Spleen (tissue), 11 donors: ENCODE measurements at regions not wholly inside any gene's neighbourhood (a gene's known extent, or its start where the extent isn't known, plus 50 kb on each side); places are given as distances from the start of the nearest gene placed in this dataset.

Experiments
- DNase-seq: peaks from one replicate; pipeline ENCODE4 v3.0.0-alpha.2; 2020
- H3K27ac ChIP-seq, 8 donors: fragments of 200-600 bp; sonication (generic) in 7 of 8; 1 replicate in 4 of 8; 2 replicates in 4 of 8; pipeline versions ENCODE4 v1.5.0 to v1.8.0; 2016 to 2021; ENCODE audit warnings: inconsistent platforms in 4 of 8, mild to moderate bottlenecking in 4 of 8, moderate library complexity in 1 of 8
- H3K27me3 ChIP-seq, 7 donors: fragments of 200-600 bp; sonication (generic) in 6 of 7; replicated peaks in 1 of 7; 1 replicate in 4 of 7; 2 replicates in 3 of 7; pipeline versions ENCODE4 v1.5.0 to v1.8.0; 2016 to 2021; ENCODE audit warnings: inconsistent platforms in 3 of 7, mild to moderate bottlenecking in 1 of 7
- H3K36me3 ChIP-seq, 6 donors: fragments of 200-600 bp; sonication (generic) in 5 of 6; 1 replicate in 4 of 6; 2 replicates in 2 of 6; pipeline versions ENCODE4 v1.5.0 to v1.8.0; 2016 to 2021; ENCODE audit warnings: inconsistent platforms in 2 of 6
- H3K4me1 ChIP-seq, 6 donors: fragments of 200-600 bp; sonication (generic) in 5 of 6; 1 replicate in 3 of 6; 2 replicates in 3 of 6; pipeline versions ENCODE4 v1.5.0 to v1.8.0; 2016 to 2021; ENCODE audit warnings: inconsistent platforms in 3 of 6
- H3K4me3 ChIP-seq, 8 donors: fragments of 200-600 bp; sonication (generic) in 7 of 8; 1 replicate in 4 of 8; 2 replicates in 4 of 8; pipeline versions ENCODE4 v1.5.0 to v1.8.0; 2016 to 2021; ENCODE audit warnings: inconsistent platforms in 4 of 8, mild to moderate bottlenecking in 4 of 8, moderate library complexity in 2 of 8
- H3K9me3 ChIP-seq, 8 donors: fragments of 200-600 bp; sonication (generic) in 7 of 8; 1 replicate in 4 of 8; 2 replicates in 4 of 8; pipeline versions ENCODE4 v1.5.0 to v1.8.0; 2016 to 2021; ENCODE audit warnings: inconsistent platforms in 4 of 8
- POLR2A ChIP-seq, 3 donors: fragments of 450-650 bp; IDR thresholded peaks; one replicate each; pipeline ENCODE4 v1.5.1; 2017; ENCODE audit warnings: antibody characterized with exemption in 3 of 3, mild to moderate bottlenecking in 1 of 3
- POLR2AphosphoS5 ChIP-seq, 3 donors: sonication (generic); formaldehyde crosslinking; IDR thresholded peaks; one replicate each; pipeline ENCODE4 v1.5.1; 2017; ENCODE audit warnings: antibody characterized with exemption in 3 of 3
- WGBS, 5 donors: extraction: QIAGEN DNeasy Blood & Tissue Kit in 3 of 5; methylation state at CpG; one replicate each; pipeline versions ENCODE4 v1.1.5 to v1.1.7; 2013 to 2018; 5-methylcytosine and 5-hydroxymethylcytosine counted together
- intact Hi-C: fragments of 100-400 bp; cut with DNase I; formaldehyde crosslinking; loops from one replicate; pipeline ENCODE4 v1.15.0; 2023; ENCODE audit warnings: low total_unique reads
- TF ChIP-seq, protein P1 (sequence below), 11 experiments: fragments of 200-600 bp in 7 of 11; fragments of 450-650 bp in 4 of 11; sonication (generic) in 4 of 11; IDR thresholded peaks in 8 of 11; conservative IDR thresholded peaks in 3 of 11; 1 replicate in 7 of 11; 2 replicates in 4 of 11; pipeline versions ENCODE4 v1.4.0 to v1.8.0; 2016 to 2021; ENCODE audit warnings: antibody characterized with exemption in 11 of 11, inconsistent platforms in 4 of 11, mild to moderate bottlenecking in 1 of 11
- donor health status: healthy with polysubstance abuse.
- donor health status: DM: no; HTN: no; CAD: no; lungs with moderate emphysema.
- donor health status: DM: no; HTN: no; CAD: no.
- donor health status: Bipolar disorder and iron deficiency.
- donor health status: healthy.
- donor health status: DM: no; HTN: no; CAD: no.
- donor health status: DM: yes; HTN: yes; CAD: no.

DNA sequence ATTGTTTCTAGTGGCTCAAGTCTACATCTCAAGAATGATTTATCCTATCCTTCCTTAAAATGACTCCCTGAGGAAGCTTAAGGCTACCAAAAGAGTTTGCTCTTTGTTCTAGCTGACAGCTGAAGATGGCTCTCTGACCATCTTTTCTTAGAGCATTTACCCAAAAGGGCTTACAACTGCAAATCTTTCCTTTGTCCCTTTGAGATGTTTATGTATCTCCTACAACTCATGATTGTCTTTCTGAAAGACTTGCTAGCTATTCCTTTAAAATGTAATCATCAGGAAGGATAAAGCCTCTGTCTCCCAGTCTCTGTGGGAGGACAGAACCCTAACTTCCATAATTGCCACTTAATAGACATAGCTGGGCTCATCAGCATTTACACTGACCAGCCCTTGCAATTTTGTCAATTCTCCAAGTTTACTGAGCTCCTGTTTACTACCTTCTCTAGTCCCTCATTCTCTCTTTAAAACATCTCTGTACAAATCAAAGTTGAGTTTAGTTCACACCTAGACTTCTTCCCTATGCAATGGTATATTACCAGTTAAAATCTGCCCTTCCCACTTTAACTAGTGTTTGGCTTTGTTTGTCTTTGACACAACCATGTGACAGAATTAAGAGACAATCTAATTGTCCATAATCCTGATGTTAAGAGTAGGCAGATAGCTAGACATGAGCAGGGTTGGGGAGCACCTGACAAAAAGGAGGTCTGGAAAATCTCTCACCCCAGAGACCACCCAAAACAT is 188.2 kb downstream of the PTH2R start:
- no peak overlapping the region for H3K4me3 ChIP-seq
- H3K36me3 ChIP-seq, result no peaks in the 10 kb centered on the region
- H3K27me3 ChIP-seq, result no peaks in the 10 kb centered on the region
- peaks cover 0 to 8% (median 2%) of the 10 kb centered on the region in 8 donors for H3K9me3 ChIP-seq
- no peak for DNase-seq
- TF ChIP-seq POLR2A (IDR thresholded peaks at IDR 0.05), result no peak
- intact Hi-C loops, result no loop called here
- no peaks in the 10 kb centered on the region for H3K4me1 ChIP-seq
- no peak overlapping the region for H3K27ac ChIP-seq

DNA sequence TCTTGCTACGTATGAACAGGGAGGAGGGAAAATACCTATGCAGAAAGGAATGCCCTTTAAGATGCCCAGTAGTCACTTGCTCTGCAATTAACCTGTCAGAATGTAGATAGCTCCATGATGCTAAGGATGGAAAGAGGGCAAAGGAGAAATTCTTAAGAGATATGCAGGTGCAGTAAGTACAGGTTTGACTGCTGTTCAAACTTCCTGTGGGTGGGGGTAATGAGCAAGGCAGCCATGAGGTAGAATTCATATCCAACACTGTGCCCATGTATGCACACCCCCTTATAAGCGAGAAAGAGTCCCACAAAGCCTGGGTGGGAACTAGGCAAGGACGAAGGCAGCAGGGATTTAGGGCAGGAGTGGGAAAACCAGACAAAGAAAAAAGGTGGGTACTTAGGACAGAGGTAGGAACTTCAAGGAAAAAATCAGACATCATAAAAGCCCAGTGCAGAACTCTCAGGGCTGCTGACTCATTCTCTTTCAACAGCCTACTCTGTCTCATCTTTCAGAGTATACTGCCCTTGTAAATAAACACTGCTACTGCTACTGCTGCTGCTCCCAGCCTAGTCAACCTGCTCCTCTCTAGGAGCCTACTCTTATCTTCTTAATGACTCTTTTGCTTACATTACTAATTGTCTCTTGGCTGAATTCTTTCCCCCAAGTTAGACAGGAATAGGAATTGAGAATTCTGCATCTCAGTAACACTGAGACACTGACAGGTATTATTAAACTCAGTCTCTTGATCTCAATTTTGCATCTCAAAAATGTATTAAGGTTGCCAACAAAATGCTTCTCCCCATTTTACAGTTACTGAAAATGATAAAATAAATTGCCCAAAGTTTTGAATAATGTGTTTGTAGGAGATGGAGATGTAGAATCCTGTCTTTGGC is 189.0 kb downstream of the PTH2R start:
- H3K27ac ChIP-seq, result no peak overlapping the region
- intact Hi-C loops, result no loop called here
- H3K27me3 ChIP-seq, result no peaks in the 10 kb centered on the region
- no peaks in the 10 kb centered on the region for H3K4me1 ChIP-seq
- peaks cover 0 to 15% (median 4%) of the 10 kb centered on the region in 8 donors for H3K9me3 ChIP-seq
- no peak overlapping the region for H3K4me3 ChIP-seq
- TF ChIP-seq POLR2AphosphoS5 (IDR thresholded peaks at IDR 0.05) (no peak), POLR2A (IDR thresholded peaks at IDR 0.05) (no peak)
- TF ChIP-seq, protein P1, sequence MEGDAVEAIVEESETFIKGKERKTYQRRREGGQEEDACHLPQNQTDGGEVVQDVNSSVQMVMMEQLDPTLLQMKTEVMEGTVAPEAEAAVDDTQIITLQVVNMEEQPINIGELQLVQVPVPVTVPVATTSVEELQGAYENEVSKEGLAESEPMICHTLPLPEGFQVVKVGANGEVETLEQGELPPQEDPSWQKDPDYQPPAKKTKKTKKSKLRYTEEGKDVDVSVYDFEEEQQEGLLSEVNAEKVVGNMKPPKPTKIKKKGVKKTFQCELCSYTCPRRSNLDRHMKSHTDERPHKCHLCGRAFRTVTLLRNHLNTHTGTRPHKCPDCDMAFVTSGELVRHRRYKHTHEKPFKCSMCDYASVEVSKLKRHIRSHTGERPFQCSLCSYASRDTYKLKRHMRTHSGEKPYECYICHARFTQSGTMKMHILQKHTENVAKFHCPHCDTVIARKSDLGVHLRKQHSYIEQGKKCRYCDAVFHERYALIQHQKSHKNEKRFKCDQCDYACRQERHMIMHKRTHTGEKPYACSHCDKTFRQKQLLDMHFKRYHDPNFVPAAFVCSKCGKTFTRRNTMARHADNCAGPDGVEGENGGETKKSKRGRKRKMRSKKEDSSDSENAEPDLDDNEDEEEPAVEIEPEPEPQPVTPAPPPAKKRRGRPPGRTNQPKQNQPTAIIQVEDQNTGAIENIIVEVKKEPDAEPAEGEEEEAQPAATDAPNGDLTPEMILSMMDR (IDR thresholded peaks at IDR 0.05 in 8 of 11, conservative IDR thresholded peaks at IDR 0.05 in 3 of 11), result no peak
- DNase-seq, result no peak
- WGBS, 5 donors, result 72 to 86% (median 76%) methylated on average over 3 of the region's 3 CpGs
- H3K36me3 ChIP-seq, result no peaks in the 10 kb centered on the region

DNA sequence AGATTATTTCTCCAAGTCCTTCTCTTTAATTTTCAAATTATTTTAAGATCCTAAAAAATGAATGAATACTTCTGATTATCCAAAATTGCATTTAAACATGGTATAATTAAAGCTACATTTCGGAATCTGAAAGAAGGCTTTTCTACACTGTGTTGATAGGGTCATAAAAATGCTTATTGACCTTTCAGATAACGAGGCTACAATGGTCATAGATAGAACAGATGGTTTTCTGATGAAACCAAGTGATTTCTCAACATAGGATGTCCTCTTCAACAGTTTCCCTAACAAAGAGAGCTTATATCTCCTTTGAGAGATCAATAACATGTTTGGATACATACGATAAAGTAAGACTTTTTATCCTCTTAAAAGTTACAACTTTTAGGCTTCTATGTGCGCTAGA is 201.1 kb downstream of the PTH2R start:
- WGBS, 5 donors, result 59 to 75% (median 71%) methylated on average over 4 of the region's 4 CpGs
- no peak for TF ChIP-seq POLR2AphosphoS5 (IDR thresholded peaks at IDR 0.05)
- TF ChIP-seq POLR2A (IDR thresholded peaks at IDR 0.05), result no peak
- TF ChIP-seq, protein P1 (IDR thresholded peaks at IDR 0.05 in 8 of 11, conservative IDR thresholded peaks at IDR 0.05 in 3 of 11), result no peak
- no peak overlapping the region for H3K27ac ChIP-seq

DNA sequence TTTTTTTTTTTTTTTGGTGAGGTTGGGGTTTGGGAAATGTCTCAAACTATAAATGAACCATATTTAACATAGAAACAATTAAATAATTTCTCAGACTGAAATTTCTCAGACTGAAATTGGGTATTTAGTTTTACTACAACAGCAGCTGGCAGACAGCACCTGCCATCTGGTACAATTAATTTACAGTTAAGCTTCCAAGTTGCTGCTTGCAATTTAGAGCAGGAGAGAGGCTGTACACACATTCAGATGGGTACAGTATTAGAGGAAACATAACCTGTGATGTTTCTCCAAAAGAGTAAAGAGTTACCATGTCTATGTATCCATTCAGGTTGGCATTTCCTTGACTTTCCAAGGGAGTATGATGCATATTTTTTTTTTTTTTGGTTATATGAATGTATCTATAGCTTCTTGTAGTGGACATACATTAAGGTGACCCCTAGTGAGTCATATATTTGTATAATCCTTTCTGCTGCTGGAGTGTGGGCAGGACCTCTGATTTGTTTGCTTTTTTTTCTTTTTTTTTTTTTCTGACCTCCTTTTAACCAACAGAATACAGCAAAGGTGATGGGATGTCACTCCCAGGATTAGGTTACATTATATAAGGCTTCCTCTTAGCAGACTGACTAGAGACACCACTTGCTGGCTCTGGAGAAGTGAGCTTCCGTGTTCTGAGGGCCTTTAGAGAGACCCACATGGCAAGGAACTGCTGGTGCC is 201.7 kb downstream of the PTH2R start:
- H3K36me3 ChIP-seq, result no peaks in the 10 kb centered on the region
- TF ChIP-seq POLR2AphosphoS5 (IDR thresholded peaks at IDR 0.05), result no peak
- H3K4me3 ChIP-seq, result no peak overlapping the region
- H3K27me3 ChIP-seq, result no peaks in the 10 kb centered on the region
- intact Hi-C loops, result no loop called here
- WGBS, 5 donors, result 32 to 80% (median 47%) methylated on average over 1 of the region's 1 CpG
- no peaks in the 10 kb centered on the region for H3K4me1 ChIP-seq
- H3K27ac ChIP-seq, result no peak overlapping the region
- H3K9me3 ChIP-seq, result peaks cover 0 to 15% (median 2%) of the 10 kb centered on the region in 8 donors
- DNase-seq, result no peak

More for the DNA sequence above, 201.1 kb downstream of the PTH2R start:
- Histone ChIP-seq H3K27me3 (no peaks in the 10 kb centered on the region), H3K4me1 (no peaks in the 10 kb centered on the region), H3K9me3 (peaks cover 0 to 11% (median 2%) of the 10 kb centered on the region in 8 donors), H3K4me3 (no peak overlapping the region), H3K36me3 (no peaks in the 10 kb centered on the region)
- DNase-seq, result no peak
- intact Hi-C loops, result no loop called here
